ENCODE measurements at regions not wholly inside any gene's neighbourhood (a gene's known extent, or its start where the extent isn't known, plus 50 kb on each side); places are given as distances from the start of the nearest gene placed in this dataset.

DNA sequence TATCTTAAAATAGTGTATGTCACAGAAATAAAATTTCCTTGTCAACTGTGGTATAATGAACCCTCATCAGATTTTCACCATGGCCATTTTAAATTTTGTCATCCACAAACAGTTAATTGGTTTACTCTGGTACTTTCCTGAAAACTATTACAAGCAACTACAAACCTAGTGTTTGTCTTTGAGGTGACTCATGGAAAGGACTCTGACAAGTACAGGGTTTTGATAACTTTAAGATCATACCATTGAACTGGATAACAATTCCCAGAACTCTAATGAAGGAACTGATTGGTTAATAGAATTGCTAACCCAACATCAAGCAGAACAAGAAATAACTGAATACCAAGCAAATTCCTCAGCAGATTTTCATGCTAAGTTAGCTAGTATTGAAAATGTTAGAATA lies 237.7 kb upstream of the IPO5 start:
- TF ChIP-seq, protein P1, sequence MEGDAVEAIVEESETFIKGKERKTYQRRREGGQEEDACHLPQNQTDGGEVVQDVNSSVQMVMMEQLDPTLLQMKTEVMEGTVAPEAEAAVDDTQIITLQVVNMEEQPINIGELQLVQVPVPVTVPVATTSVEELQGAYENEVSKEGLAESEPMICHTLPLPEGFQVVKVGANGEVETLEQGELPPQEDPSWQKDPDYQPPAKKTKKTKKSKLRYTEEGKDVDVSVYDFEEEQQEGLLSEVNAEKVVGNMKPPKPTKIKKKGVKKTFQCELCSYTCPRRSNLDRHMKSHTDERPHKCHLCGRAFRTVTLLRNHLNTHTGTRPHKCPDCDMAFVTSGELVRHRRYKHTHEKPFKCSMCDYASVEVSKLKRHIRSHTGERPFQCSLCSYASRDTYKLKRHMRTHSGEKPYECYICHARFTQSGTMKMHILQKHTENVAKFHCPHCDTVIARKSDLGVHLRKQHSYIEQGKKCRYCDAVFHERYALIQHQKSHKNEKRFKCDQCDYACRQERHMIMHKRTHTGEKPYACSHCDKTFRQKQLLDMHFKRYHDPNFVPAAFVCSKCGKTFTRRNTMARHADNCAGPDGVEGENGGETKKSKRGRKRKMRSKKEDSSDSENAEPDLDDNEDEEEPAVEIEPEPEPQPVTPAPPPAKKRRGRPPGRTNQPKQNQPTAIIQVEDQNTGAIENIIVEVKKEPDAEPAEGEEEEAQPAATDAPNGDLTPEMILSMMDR (conservative IDR thresholded peaks at IDR 0.05) = no peak
- TF ChIP-seq ZFX (IDR thresholded peaks at IDR 0.05) = no peak
